Right lung (tissue), 2 donors: ENCODE measurements at regions not wholly inside any gene's neighbourhood (a gene's known extent, or its start where the extent isn't known, plus 50 kb on each side); places are given as distances from the start of the nearest gene placed in this dataset.

ENCODE experiments used
- DNase-seq, 2 donors: peaks; one replicate each; pipeline ENCODE4 v3.0.0-alpha.2; 2013

DNA sequence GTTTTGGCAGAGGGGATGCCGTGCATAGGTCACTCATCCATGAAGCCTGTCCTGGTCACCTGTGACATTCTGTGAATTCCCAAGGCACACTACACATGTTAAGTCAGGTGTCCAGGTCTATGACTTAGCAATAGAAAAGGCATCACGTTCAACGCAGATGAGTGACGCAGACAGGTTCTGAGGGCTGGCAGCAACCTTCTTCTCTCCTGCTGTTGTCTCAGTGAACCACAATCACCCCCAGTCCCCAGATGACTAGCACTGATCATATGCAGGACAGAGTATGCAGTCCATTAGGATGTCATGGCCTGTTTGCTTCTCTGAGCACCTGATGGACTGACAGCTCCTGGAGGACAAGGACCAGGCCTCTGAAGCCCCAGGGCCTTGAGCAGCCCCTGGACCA is 157.8 kb upstream of the KAZN start:
- no peak for DNase-seq

DNA sequence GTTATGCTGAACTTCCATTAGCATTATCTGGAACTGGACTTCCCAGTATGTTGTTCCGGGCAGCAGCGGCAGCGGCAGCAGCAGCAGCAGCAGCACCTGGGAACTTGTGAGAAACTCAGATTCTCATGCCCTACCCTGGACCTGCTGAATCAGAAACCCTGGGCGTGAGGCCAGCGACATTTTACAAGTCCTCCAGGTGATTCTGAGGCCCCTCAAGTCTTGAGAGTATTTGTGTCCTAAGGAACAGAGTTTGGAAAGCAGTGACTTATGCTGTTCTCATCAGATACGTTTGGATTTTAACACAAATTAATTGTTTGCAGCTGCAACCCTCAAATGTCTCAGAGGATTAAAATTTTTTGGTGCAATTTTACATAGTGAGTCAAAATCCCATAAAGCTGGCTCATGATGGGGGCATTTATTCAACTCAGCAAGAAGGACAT is 157.2 kb upstream of the KAZN start:
- peak; percentile 14 to 32 for DNase-seq

- DNase-seq = no peak
These were observed 155.8 kb upstream of the KAZN start for GRCh38 chr1:14442669-14443068.

- DNase-seq = no peak
These were observed 155.2 kb upstream of the KAZN start for GRCh38 chr1:14443164-14443787.

GRCh38 chr1:14451217-14451616 is 147.3 kb upstream of the KAZN start:
- no peak for DNase-seq

DNA sequence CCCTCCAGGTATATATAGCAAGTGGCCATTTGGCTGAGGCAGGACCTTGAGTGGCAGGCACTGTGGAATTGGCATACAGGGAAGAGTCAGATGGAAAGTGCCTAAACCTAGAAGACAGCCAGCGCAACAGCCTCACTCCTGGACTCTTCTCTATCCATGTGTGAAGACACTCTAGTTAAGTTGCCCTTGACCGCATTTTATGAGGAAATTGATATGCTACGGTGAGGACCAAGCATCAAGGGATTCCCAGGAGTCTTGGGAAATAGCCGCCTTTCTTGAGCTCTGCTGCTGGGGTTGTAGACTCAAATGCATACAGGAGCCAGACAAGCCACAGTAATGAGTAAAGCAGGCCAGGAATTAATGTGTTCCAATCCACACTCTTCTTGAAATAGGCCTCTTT is 145.9 kb upstream of the KAZN start:
- DNase-seq = no peak

- no peak for DNase-seq
These were observed 138.3 kb upstream of the KAZN start for GRCh38 chr1:14460173-14460572.

DNA sequence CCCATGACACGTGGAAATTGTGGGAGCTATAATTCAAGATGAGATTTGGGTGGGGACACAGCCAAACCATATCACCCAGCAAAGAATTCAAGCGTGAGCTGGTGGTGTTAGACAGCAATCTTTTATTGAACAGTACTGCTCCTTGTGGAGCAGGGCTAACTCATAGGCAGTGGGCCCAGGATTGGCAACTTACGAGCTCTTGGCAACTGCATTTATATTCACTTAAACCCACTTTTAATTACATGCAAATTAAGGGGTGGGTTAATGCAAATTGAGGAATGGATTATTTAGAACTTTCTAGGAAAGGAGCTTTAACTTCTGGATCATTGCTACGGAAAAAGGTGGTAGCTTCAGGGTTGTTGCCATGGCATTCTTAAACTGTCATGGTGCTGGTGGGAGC is 135.6 kb upstream of the KAZN start:
- no peak for DNase-seq

DNA sequence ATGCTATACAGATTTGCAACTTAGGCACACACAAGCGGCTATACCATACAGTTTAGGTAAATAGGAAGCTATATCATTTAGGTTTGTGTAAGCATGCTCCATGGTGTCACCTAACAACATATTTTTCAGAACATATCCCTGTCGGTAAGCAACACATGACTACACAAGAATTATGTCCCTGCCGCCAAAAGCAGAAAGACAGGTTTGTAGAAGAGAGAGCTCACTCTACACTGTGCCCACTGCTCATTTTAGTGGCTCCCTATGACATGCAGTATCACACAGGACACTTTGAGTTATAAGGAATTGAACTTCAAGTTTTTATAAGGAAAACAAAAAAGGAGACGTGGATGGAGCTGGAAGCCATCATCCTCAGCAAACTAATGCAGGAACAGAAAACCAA is 132.5 kb upstream of the KAZN start:
- no peak for DNase-seq

- DNase-seq = no peak
These were observed 131.4 kb upstream of the KAZN start for GRCh38 chr1:14467112-14467511.

GRCh38 chr1:14468751-14469150 is 129.7 kb upstream of the KAZN start:
- DNase-seq = no peak

DNA sequence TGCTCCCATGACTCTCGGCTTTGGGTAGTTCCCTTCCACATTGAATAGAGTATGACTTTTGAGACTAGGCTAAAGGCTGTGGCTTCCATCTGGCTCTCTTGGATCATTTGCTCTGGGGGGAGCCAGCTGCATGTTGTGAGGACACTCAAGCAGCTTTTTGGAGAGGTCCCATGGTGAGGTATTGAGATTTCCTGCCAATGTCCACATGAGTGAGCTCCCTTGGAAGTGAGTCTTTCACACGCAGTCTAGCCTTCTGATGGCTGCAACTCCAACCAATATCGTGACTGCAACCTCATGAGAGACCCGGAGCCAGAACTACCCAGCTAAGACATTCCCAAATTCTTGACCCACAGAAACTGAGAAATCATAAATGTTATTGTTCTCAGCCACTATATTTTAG is 127.7 kb upstream of the KAZN start:
- no peak for DNase-seq

GRCh38 chr1:14474856-14475255 is 123.6 kb upstream of the KAZN start:
- no peak for DNase-seq

DNA sequence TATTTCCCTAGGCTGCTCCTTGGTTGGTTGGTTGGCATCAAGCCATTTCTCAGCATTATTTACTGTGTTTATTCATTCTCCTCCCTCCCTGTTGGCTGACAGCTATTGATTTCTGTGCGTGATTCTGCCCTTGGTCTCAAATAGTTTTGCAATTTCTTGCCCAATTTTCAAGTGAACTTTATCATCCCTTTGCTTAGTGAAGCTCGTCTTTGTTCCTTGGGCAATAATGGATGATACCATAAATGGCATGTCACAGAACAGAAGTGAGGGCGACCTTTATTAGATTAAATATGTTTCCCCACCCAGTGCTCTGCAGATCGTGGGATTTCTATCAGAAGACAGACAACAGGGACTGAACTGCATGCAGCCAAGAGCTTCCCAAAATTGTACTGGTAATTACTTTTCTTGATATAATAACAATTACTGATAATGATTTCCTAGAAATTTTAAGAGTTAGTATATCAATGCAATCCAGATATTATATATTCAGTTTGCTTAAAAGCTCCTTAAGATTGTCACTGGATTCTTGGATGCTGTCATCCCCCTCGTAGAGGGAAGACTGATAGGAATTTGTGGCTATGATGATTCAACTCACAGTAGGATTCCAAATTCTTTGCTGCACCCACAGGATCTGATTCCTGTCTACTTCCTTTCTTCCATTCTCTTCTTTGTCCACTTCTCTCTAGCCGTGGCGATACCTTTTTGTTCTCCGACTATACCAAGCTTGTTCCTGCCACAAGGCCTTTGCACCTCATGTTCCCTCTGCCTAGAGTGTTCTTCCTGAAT is 122.1 kb upstream of the KAZN start:
- no peak for DNase-seq

GRCh38 chr1:14478120-14478519 is 120.4 kb upstream of the KAZN start:
- DNase-seq = no peak

DNA sequence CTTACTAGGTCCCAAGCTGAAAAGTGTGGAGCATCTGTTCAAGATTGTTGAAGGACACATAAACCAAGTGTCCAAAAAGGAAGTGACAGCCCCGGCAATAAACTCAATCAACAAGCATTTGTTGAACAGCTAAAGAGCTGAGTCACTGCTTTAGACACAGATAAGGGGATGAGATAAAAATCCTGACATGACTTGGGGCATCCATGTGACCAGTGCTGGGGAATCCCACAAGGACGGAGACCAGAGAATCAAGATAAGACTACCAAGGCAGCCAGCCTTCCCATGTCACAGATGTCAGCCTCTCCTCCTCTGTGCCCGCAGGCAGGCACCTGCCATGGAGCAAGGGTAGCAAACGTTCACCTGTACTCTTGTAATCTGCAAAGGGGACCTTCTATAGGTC is 118.6 kb upstream of the KAZN start:
- no peak for DNase-seq

GRCh38 chr1:14482784-14483450 is 115.6 kb upstream of the KAZN start:
- no peak for DNase-seq

GRCh38 chr1:14485285-14485684 is 113.2 kb upstream of the KAZN start:
- DNase-seq = no peak

- DNase-seq = no peak
These were observed 111.9 kb upstream of the KAZN start for GRCh38 chr1:14486401-14487201.

DNA sequence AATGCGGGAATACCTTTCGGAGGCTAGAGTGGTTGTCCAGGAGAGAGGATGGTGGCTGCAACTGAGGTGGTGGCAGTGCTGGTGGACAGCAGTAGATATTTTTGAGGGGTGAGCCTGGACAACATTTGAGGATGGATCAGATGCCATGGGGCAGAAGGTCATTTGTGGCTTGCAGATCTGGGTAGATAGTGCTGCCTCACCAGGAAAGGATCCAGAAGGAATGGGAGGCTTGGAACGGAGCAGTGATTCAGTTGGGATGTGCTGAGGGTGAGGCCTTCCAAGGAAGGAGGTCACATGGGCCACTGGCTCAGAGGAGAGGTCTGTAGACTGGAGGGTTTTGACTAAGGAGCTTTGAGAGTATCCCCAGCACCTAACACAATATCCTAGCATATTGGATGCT is 110.8 kb upstream of the KAZN start:
- DNase-seq = no peak

DNA sequence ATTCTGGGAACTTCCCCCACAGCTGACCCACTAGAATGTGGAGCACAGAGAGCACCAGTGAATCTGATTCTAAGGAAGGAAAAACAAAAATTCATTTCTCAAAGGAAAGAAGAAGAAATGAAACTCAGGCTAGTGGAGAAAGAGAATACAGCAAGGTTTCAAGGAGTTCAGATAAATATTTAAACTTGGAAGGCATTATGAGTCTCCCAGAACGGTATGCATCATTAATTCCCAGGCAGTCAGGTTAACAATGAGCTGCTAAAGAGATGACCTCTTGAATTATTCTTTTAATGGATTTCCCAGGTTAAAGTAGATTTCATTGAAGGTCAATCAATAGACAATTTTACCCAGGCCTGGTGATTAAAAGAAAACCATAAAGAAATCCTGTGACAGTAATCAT is 103.6 kb upstream of the KAZN start:
- no peak for DNase-seq

GRCh38 chr1:14495381-14495780 is 103.1 kb upstream of the KAZN start:
- DNase-seq = no peak
